SU-DHL-6 (cell line): ENCODE measurements at regions not wholly inside any gene's neighbourhood (a gene's known extent, or its start where the extent isn't known, plus 50 kb on each side); places are given as distances from the start of the nearest gene placed in this dataset.

Source experiments
- EZH2phosphoT487 ChIP-seq: fragments of 200-600 bp; sonication (generic), shearing (Covaris generic); conservative IDR thresholded peaks from 2 replicates; pipeline ENCODE4 v1.6.1; 2018; ENCODE audit warnings: mild to moderate bottlenecking, antibody characterized with exemption, low read length, moderate library complexity, mixed read lengths
- TF ChIP-seq, protein P1 (sequence below): fragments of 200-600 bp; sonication (generic); IDR thresholded peaks from one replicate; pipeline ENCODE4 v1.5.1; 2017; ENCODE audit warnings: antibody characterized with exemption, mild to moderate bottlenecking, low read length, moderate library complexity; ENCODE audit not compliant: insufficient read depth, poor library complexity, severe bottlenecking

DNA sequence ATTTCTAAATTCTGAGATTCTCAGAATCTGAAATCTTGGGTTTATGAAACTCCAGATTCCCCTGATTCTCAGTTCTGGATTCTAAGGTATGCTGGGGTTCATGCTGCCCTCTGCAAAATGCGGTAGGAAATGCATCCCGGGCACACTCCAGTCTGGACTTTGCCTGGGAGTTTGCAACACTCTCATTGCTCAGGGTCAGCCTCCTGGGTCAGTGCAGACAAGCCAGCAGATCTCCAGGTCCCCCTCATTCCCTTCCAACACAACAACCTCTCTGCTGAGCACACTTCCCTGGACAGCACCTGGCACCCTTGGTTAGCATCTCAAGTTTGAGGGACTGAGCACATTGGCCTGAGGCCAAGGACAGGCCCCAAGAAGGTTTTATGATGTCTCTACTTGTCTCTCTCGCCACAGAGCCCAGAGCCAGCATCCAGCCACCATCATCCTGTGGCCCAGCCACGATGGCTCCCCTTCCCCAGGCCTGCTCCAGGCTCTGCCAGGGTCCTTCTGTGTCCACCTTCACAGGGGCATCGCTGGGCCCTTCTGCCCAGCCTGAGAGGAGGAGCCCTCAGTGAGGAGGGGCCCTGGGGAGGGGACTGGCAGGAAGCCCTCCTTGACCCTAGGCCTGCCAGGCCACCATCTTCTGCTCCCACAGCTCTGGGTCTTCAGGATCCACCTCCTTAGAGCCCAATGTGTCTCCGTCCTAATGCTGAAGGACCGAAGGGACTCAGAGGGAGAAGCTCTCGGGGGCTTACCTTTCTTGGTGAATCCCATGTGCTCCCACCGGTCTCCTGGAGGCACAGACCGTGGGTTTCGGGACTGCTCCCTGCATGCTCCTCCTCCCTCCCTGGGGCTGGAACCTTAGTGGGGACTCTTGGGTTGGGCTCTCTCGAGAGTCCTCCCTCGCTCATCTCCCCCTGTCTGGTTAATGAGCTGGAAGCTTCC lies 550.7 kb downstream of the PTPRU start:
- TF ChIP-seq, protein P1, sequence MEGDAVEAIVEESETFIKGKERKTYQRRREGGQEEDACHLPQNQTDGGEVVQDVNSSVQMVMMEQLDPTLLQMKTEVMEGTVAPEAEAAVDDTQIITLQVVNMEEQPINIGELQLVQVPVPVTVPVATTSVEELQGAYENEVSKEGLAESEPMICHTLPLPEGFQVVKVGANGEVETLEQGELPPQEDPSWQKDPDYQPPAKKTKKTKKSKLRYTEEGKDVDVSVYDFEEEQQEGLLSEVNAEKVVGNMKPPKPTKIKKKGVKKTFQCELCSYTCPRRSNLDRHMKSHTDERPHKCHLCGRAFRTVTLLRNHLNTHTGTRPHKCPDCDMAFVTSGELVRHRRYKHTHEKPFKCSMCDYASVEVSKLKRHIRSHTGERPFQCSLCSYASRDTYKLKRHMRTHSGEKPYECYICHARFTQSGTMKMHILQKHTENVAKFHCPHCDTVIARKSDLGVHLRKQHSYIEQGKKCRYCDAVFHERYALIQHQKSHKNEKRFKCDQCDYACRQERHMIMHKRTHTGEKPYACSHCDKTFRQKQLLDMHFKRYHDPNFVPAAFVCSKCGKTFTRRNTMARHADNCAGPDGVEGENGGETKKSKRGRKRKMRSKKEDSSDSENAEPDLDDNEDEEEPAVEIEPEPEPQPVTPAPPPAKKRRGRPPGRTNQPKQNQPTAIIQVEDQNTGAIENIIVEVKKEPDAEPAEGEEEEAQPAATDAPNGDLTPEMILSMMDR = no peak
- no peak for TF ChIP-seq EZH2phosphoT487
